ENCODE measurements at regions not wholly inside any gene's neighbourhood (a gene's known extent, or its start where the extent isn't known, plus 50 kb on each side); places are given as distances from the start of the nearest gene placed in this dataset.
"Not testable (repeated sequence)": the region's sequence is repeated elsewhere in the genome, so short reads cannot be mapped to it uniquely, and the experiment has no call there.

GRCh38 chr2:189238903-189239302 is 59.3 kb upstream of the COL5A2 start:
- TF ChIP-seq CTCF (IDR thresholded peaks at IDR 0.05) (no peak), POLR2A (IDR thresholded peaks at IDR 0.05) (no peak), POLR2AphosphoS5 (IDR thresholded peaks at IDR 0.05; ENCODE audit: insufficient read depth in 1 of 2, low read depth in 1 of 2) (no peak)
- no peak for DNase-seq (ENCODE audit: extremely low spot score in 2 of 2)
- Histone ChIP-seq H3K36me3 (no peaks in the 10 kb centered on the region), H3K9me3 (no peaks in the 10 kb centered on the region), H3K27ac (no peak overlapping the region), H3K27me3 (no peaks in the 10 kb centered on the region), H3K4me1 (no peaks in the 10 kb centered on the region), H3K4me3 (no peak overlapping the region)
- intact Hi-C loops (cut with DNase I), result no loop called here

- H3K9me3 ChIP-seq; H3K4me3 ChIP-seq; intact Hi-C loops (cut with DNase I); H3K4me1 ChIP-seq; DNase-seq (ENCODE audit: extremely low spot score in 2 of 2); H3K36me3 ChIP-seq; H3K27me3 ChIP-seq; H3K27ac ChIP-seq: not testable (repeated sequence)
These were observed 64.3 kb upstream of the COL5A2 start for GRCh38 chr2:189243843-189244242.

- DNase-seq (ENCODE audit: extremely low spot score in 2 of 2), result no peak
- no peaks in the 10 kb centered on the region for H3K36me3 ChIP-seq
- no peak overlapping the region for H3K27ac ChIP-seq
- TF ChIP-seq CTCF (IDR thresholded peaks at IDR 0.05) (no peak), POLR2AphosphoS5 (IDR thresholded peaks at IDR 0.05; ENCODE audit: insufficient read depth in 1 of 2, low read depth in 1 of 2) (no peak), POLR2A (IDR thresholded peaks at IDR 0.05) (no peak)
- peaks cover 5% of the 10 kb centered on the region for H3K4me1 ChIP-seq
- intact Hi-C loops (cut with DNase I), result no loop called here
- no peaks in the 10 kb centered on the region for H3K9me3 ChIP-seq
- H3K27me3 ChIP-seq, result no peaks in the 10 kb centered on the region
- no peak overlapping the region for H3K4me3 ChIP-seq
These were observed 67.7 kb upstream of the COL5A2 start for GRCh38 chr2:189247276-189247675.

- no peaks in the 10 kb centered on the region for H3K9me3 ChIP-seq
- intact Hi-C loops (cut with DNase I), result no loop called here
These were observed 68.6 kb upstream of the COL5A2 start for GRCh38 chr2:189248141-189248540.

DNA sequence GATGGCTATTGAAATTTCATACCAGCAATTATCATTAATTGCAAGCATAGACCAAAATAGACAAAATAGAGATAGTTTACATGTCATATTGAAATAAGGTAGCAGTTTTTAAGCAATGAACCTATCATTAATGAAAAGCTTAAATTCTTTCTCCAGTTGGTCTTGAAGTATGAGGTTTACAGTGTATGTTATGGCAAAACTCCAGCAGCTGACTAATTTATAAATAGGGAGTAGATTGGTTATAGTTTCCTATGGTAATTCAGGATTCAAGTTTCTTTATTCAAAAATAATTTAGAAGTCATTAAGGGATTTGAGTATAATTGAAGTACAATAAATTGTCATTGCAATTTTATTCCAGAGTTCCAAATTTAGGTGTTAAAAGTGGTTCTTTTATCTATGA is 69.6 kb upstream of the COL5A2 start:
- Histone ChIP-seq H3K4me3 (no peak overlapping the region), H3K27me3 (no peaks in the 10 kb centered on the region), H3K36me3 (no peaks in the 10 kb centered on the region), H3K9me3 (no peaks in the 10 kb centered on the region), H3K27ac (no peak overlapping the region), H3K4me1 (peaks cover 7% of the 10 kb centered on the region)
- intact Hi-C loops (cut with DNase I), result no loop called here
- no peak for DNase-seq (ENCODE audit: extremely low spot score in 2 of 2)
- TF ChIP-seq POLR2AphosphoS5 (IDR thresholded peaks at IDR 0.05; ENCODE audit: insufficient read depth in 1 of 2, low read depth in 1 of 2) (no peak), CTCF (IDR thresholded peaks at IDR 0.05) (no peak), POLR2A (IDR thresholded peaks at IDR 0.05) (no peak)

More at GRCh38 chr2:189248141-189248540, 68.6 kb upstream of the COL5A2 start:
- Histone ChIP-seq H3K4me1 (peaks cover 5% of the 10 kb centered on the region), H3K4me3 (no peak overlapping the region), H3K36me3 (no peaks in the 10 kb centered on the region), H3K27ac (no peak overlapping the region), H3K27me3 (no peaks in the 10 kb centered on the region)
- TF ChIP-seq CTCF (IDR thresholded peaks at IDR 0.05) (no peak), POLR2A (IDR thresholded peaks at IDR 0.05) (no peak), POLR2AphosphoS5 (IDR thresholded peaks at IDR 0.05; ENCODE audit: insufficient read depth in 1 of 2, low read depth in 1 of 2) (no peak)
- no peak for DNase-seq (ENCODE audit: extremely low spot score in 2 of 2)

DNA sequence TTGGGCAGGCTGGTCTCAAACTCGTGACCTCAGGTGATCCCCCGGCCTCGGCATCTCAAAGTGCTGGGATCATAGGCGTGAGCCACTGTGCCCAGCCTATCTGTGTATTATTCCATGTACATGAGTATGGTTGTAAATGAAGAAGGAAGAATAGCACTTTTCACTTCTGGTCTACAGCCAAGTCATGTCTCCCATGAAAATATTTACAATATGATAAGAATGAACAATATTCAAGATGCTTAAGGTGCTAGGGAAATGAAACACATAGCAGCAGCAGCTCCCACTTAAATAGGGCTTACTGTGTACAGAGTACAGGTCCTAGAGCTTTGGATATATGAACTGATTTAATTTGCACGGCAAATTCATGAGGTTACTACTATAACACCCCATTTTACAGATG is 70.3 kb upstream of the COL5A2 start:
- no peaks in the 10 kb centered on the region for H3K27me3 ChIP-seq
- no peak for DNase-seq (ENCODE audit: extremely low spot score in 2 of 2)
- peaks cover 14% of the 10 kb centered on the region for H3K4me1 ChIP-seq
- H3K9me3 ChIP-seq, result no peaks in the 10 kb centered on the region
- H3K4me3 ChIP-seq, result no peak overlapping the region
- TF ChIP-seq POLR2A (IDR thresholded peaks at IDR 0.05), result no peak
- TF ChIP-seq POLR2AphosphoS5 (IDR thresholded peaks at IDR 0.05; ENCODE audit: insufficient read depth in 1 of 2, low read depth in 1 of 2), result no peak
- TF ChIP-seq CTCF (IDR thresholded peaks at IDR 0.05), result no peak
- no peak overlapping the region for H3K27ac ChIP-seq
- intact Hi-C loops (cut with DNase I), result no loop called here
- no peaks in the 10 kb centered on the region for H3K36me3 ChIP-seq
